ENCODE measurements at regions not wholly inside any gene's neighbourhood (a gene's known extent, or its start where the extent isn't known, plus 50 kb on each side); places are given as distances from the start of the nearest gene placed in this dataset.
"Not testable (repeated sequence)": the region's sequence is repeated elsewhere in the genome, so short reads cannot be mapped to it uniquely, and the experiment has no call there.

DNA sequence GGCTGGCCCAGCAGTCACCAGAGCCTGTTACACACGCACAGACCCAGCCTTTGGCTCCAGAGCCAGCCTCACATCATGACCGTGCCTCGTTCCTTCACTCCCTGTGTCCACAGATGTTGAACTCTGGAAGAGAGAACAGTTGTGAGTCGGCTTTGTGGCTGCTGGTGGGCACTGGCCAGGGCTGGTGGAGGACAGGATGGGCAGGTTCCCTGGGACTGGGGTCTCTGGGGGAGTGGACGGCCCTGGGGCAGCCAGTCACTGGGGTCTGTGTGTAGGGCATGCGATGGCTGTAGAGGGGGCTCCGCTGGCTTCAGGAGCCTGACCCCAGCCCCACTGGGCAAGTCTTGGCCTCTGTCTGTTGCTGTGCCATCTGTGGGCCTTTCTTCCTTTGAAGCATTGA lies 1070.1 kb downstream of the BRD1 start:
- no peak for DNase-seq (ENCODE audit: low read depth)

GRCh38 chr22:48757135-48757534 lies 1070.5 kb downstream of the BRD1 start:
- DNase-seq (ENCODE audit: low read depth), result not testable (repeated sequence)

DNA sequence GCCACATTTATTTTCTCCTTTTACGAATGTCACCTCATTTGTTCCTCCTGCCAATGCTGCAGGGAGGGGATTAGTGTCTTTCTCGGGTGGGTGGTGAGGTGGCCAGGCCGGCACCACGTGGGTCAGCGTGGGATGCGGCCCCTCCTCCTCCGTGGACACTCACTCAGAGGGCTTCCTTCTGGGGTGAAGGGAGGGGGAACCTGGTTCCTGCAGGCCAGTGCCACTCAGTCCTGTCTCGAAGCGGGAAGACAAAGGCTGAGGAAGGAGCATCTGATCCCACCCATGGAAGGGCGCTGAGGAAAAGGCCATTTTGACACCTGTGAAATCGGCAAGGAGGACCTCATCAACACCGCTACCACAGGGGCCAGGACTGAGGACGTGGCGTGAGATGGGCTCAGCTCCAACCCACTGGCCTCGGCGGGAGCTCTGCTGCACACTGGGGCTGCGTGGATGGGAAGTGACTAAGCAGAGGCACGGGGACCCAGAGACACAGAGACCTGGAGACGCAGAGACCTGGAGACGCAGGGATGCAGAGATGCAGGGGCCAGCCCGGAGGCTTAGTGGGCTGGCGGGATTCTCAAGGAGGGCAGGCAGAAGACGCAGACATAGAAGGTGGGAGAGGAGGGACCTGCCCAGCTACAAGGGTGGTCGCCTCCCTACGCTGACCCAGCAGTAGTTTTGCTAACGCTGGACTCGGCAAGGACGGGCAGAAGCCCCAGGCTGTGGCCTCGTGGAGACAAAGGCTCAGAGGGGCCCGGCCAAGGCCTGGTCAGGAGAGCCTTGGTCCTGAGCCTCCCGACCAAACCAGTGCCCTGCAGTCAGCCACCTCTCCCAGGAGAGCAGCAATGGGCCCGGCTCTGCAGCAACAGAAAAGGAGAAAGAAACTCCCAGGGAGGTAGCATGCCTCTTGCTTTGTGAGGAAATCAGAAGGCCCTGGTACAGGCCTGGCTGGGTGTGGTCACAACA lies 1071.2 kb downstream of the BRD1 start:
- DNase-seq (ENCODE audit: low read depth), result no peak

DNA sequence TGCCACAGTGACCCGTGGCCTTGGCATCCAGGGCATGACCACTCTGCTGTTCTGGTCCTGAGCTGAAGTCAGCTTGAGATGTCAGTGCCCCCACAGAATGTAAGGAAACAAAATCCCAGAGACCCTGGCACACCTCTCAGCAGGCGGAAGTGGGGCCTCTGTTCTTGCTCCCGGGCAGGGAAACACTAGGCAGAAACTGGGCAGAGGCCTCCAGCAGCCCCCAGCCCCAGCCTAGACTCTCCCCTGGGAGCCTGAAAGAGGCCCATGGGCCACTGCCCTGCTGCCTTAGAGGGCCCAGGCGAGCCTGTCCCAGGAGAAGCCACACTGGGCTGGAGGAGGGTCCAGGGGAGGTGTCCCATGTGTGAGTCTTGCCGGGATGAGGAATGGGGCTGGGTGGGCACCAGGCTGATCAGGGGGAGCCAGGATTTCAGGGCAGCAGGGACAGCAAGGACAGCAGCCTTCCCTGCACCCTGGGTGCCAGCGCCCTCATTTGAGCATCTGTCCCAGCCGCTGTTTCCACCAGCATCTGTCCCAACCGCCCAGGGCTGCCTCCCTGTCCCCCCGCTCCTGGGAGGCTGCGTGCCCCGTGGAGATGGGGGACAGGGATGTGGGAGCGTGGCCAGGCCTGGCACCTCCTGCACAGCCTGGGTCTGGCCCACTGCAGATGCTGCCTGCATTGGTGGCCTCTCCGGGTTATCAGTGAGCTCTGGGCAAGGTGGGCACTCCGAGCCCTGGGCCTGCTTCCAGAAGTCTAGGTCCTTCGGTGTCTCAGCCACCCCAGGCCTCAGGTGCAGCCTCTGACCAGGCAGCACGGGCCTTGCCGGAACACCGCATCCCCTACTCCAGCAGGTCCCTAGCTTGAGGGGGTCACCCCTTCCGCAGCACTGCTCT lies 1072.4 kb downstream of the BRD1 start:
- DNase-seq (ENCODE audit: low read depth), result no peak

- DNase-seq (ENCODE audit: low read depth), result no peak
These were observed 1073.0 kb downstream of the BRD1 start for GRCh38 chr22:48754611-48755058.

GRCh38 chr22:48753752-48754517 lies 1073.7 kb downstream of the BRD1 start:
- DNase-seq (ENCODE audit: low read depth), result no peak

- DNase-seq (ENCODE audit: low read depth), result no peak
These were observed 1074.3 kb downstream of the BRD1 start for GRCh38 chr22:48753381-48753730.

GRCh38 chr22:48752451-48753380 lies 1075.0 kb downstream of the BRD1 start:
- no peak for DNase-seq (ENCODE audit: low read depth)

GRCh38 chr22:48751539-48752437 lies 1075.9 kb downstream of the BRD1 start:
- DNase-seq (ENCODE audit: low read depth), result no peak

DNA sequence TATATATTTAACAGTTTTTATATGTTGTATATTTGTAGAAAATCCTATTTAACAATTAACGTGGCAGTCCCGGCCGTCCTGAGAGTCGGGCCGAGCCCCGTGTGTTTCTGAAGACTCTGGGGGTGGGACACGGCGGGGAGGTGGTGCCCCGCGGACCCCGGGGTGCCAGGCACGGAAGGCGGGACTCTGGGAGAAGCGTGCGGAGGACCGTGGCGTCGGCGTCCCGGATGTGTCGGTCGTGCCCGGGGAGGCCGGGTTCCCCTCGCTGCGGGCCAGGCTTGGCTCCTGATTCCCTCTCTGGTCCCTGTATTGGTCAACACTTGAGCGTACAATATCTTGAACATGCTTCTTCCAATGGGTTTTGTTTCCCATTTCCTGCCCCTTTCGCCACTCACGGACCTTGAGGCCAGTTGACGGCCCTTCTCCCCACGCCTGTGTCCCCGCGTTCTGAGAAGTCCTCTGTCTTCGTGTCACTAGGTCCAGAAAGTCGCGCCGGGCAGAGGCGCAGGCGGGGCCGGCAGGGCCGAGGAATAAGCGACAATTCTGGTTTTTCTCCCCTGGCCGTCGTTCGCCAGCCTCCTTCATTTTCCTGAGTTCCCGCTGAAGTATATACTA lies 1076.7 kb downstream of the BRD1 start:
- no peak for DNase-seq (ENCODE audit: low read depth)

DNA sequence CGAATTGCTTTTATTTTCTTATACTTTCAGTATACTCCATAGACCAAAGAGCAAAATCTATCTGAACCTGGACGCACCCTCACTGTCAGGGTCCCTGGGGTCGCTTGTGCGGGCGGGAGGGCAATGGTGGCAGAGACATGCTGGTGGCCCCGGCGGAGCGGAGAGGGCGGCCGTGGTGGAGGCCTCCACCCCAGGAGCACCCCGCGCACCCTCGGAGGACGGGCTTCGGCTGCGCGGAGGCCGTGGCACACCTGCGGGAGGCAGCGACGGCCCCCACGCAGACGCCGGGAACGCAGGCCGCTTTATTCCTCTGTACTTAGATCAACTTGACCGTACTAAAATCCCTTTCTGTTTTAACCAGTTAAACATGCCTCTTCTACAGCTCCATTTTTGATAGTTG lies 1077.4 kb downstream of the BRD1 start:
- DNase-seq (ENCODE audit: low read depth), result no peak

GRCh38 chr22:48749555-48750227 lies 1078.0 kb downstream of the BRD1 start:
- DNase-seq (ENCODE audit: low read depth), result no peak

DNA sequence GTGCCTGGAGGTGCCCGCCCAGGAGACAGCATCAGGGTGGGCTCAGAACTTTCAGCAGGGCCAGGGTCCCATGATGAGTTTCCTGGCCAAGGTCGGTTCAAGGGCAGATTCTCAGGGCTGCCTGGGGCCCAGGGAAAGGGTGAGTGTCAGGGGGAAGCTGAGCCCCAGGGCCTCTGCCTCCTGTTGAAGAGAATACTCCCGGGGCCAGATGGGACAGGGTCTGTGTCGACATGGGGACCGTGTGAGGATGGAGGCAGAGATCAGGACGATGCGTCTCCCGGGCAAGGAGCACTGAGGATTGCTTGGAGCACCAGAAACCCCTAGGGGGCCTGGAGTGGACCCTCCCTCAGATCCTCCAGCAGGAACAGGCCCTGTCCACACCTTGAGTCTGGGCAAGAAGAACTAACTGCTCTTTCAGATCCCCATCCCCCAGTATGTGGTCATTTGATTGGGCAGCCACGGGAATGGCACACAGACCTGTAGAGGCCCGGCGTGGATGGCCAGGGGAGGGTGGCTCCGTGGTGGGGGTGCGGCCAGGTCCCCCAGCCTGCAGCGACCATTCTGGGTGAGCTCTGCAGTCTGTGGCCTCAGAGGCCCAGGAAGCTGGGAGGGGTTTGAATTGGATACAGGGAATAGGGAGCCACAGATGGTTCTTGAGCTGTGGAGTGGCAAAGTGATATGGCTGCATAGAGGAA lies 1078.7 kb downstream of the BRD1 start:
- no peak for DNase-seq (ENCODE audit: low read depth)

DNA sequence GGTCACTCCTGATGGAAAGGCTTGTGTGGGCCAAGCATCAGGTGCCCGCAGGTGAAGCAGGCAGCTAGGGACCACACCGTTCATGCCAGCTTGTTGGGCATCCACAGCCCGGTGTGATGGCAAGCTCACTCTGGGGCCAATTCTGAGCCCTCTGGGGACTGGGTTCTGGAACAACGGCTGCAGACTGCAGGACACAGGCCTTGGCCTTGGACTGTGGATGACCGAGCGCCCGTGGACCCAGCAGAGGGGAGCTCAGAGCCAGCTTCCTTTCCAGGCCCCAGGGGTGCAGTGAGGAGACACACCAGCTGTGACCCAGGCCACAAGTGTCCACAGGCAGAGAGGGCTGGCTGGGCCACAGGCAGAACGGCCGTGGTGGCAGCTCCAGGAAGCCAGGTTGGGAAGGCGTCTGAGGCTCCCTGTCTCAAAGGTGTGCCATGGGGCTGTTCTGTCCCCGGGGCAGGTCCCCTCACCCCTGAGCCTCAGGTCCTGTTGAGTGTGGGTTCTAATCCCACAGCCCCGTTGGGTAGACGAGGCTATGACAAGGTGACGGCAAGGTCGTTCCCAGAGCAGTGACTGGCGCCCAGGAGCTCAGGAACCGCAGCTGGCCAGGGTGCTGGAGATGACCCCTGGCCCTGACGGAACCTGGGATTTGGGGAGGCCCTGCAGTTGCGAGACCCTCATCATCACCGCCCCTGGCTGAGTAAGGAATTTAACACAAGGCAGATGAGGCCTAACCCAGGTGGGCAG lies 1079.4 kb downstream of the BRD1 start:
- DNase-seq (ENCODE audit: low read depth), result no peak

DNA sequence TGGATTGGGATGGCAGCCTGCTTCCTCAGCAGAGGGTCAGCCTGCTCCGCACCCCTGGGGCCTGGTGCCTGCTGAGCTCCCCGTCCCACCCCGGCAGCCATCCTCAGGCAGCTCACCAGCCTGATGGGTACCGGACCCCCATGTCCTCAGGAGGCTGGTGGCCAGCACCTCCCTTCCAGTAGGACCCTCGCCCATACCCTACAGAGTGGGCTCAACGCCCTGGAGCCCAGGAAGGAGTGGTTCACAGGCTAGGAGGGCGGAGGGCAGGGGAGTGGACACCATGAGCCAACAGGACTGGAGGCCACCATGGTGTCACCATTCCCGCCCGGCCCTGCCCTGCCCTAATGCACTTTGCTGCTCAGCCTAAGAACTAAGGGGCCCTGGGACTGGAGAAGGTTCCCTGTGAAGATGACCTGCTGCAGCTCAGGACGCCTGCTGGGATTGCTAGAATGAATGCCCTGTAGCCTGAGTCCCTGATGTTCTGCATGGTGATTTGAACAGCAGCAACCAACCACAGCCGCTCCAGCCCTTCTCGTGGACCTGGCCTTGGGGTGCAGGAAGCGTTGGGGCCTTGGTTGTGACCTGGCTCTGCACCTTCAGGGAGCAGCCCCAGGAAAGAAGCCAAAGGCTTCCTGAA lies 1080.8 kb downstream of the BRD1 start:
- no peak for DNase-seq (ENCODE audit: low read depth)

GRCh38 chr22:48745842-48746788 lies 1081.6 kb downstream of the BRD1 start:
- no peak for DNase-seq (ENCODE audit: low read depth)

All from non-pigmented ciliary epithelial cell (primary cell).